Activated CD8-positive, alpha-beta T cell treated with anti-CD3 and anti-CD28 coated beads for 36 hours (primary cell): ENCODE measurements at regions not wholly inside any gene's neighbourhood (a gene's known extent, or its start where the extent isn't known, plus 50 kb on each side); places are given as distances from the start of the nearest gene placed in this dataset.
"Not testable (repeated sequence)": the region's sequence is repeated elsewhere in the genome, so short reads cannot be mapped to it uniquely, and the experiment has no call there.

Experiments used
- ATAC-seq: fragments of 200-7000 bp; cut with Tn5 transposase; one replicate; pipeline ENCODE4 v1.10.0; 2021; ENCODE audit warnings: mild to moderate bottlenecking, moderate library complexity
- CTCF ChIA-PET: fragments of 350-600 bp; sonication (Branson Sonifier 250); formaldehyde crosslinking; loops from one replicate; lab custom pipeline; 2021; ENCODE audit warnings: antibody characterized with exemption; lab: Charles Lee
- POLR2A ChIA-PET: fragments of 350-600 bp; sonication (Branson Sonifier 250); formaldehyde crosslinking; loops from one replicate; lab custom pipeline; 2021; ENCODE audit warnings: antibody characterized with exemption; lab: Charles Lee
- DNase-seq: peaks from one replicate; pipeline ENCODE4 v3.0.0-alpha.2; 2020
- H3K27ac Mint-ChIP-seq: one replicate; pipeline ENCODE4 v1.8.0; 2021; ENCODE audit warnings: mild to moderate bottlenecking, mixed read lengths
- H3K27me3 Mint-ChIP-seq: one replicate; pipeline ENCODE4 v1.8.0; 2021; ENCODE audit warnings: mixed read lengths
- H3K36me3 Mint-ChIP-seq: one replicate; pipeline ENCODE4 v1.8.0; 2021; ENCODE audit warnings: low read depth, mixed read lengths
- H3K4me1 Mint-ChIP-seq: one replicate; pipeline ENCODE4 v1.8.0; 2021; ENCODE audit warnings: low read depth, mixed read lengths
- H3K4me3 Mint-ChIP-seq: one replicate; pipeline ENCODE4 v1.8.0; 2021; ENCODE audit warnings: mild to moderate bottlenecking, moderate library complexity, mixed read lengths
- H3K9me3 Mint-ChIP-seq: one replicate; pipeline ENCODE4 v1.8.0; 2021; ENCODE audit warnings: mixed read lengths
- intact Hi-C: fragments of 100-400 bp; cut with micrococcal nuclease; formaldehyde crosslinking; loops from one replicate; pipeline ENCODE4 v1.10.0; 2022
- TF ChIP-seq, protein P1 (sequence below): fragments of 200-600 bp; IDR thresholded peaks from one replicate; pipeline ENCODE4 v1.8.0; 2022; ENCODE audit warnings: antibody characterized with exemption, mild to moderate bottlenecking

DNA sequence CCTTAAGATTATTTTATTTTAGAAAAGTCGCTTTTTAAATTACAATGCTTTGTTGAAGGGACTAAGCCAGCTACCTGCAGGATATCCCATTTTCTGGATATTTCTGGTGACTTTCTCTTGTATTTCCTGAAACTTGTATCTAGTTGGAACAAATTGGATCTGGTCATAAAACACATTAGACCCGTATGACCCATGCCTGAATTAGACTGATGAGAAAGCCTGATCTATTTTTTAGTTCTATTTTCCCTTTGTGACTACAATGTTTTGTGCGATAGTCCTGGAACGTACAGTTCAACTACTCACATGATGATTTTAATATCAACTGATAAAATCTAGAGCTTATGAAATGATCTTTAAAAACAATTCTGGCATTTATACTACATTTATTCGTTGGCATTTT, 151.8 kb downstream of the RHOU start:
- TF ChIP-seq, protein P1, sequence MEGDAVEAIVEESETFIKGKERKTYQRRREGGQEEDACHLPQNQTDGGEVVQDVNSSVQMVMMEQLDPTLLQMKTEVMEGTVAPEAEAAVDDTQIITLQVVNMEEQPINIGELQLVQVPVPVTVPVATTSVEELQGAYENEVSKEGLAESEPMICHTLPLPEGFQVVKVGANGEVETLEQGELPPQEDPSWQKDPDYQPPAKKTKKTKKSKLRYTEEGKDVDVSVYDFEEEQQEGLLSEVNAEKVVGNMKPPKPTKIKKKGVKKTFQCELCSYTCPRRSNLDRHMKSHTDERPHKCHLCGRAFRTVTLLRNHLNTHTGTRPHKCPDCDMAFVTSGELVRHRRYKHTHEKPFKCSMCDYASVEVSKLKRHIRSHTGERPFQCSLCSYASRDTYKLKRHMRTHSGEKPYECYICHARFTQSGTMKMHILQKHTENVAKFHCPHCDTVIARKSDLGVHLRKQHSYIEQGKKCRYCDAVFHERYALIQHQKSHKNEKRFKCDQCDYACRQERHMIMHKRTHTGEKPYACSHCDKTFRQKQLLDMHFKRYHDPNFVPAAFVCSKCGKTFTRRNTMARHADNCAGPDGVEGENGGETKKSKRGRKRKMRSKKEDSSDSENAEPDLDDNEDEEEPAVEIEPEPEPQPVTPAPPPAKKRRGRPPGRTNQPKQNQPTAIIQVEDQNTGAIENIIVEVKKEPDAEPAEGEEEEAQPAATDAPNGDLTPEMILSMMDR, result no peak
- Mint-ChIP-seq H3K4me3 (no peak overlapping the region), H3K27me3 (no peaks in the 10 kb centered on the region), H3K4me1 (peaks cover 21% of the 10 kb centered on the region), H3K36me3 (no peaks in the 10 kb centered on the region), H3K9me3 (no peaks in the 10 kb centered on the region), H3K27ac (no peak overlapping the region)
- POLR2A ChIA-PET, result no interaction called here
- CTCF ChIA-PET, result no interaction called here
- no peak for DNase-seq
- intact Hi-C loops, result no loop called here
- ATAC-seq, result no peak

DNA sequence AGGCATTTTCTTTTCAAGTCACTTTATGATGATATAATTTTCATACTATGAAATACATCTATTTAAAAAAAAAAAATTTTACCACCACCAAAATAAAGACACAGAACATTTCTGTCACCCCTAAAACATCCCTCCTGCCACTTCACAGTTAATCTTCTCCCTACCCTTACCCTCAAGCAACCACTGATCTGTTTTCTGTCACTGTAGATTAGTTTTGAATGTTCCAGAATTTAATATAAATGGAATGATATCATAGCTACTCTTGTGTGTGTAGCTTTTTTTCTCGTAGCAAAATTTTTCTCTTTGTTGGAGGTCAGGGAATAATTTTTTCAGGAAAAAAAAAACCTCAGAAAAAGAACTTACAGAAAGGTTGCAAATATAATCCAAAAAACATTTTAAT, 152.7 kb downstream of the RHOU start:
- POLR2A ChIA-PET, result no interaction called here
- TF ChIP-seq, protein P1, result no peak
- ATAC-seq (no peak), DNase-seq (no peak)
- Mint-ChIP-seq H3K9me3 (no peaks in the 10 kb centered on the region), H3K4me3 (no peak overlapping the region), H3K36me3 (no peaks in the 10 kb centered on the region), H3K4me1 (peaks cover 21% of the 10 kb centered on the region), H3K27ac (no peak overlapping the region), H3K27me3 (no peaks in the 10 kb centered on the region)
- intact Hi-C loops, result no loop called here
- CTCF ChIA-PET, result no interaction called here

DNA sequence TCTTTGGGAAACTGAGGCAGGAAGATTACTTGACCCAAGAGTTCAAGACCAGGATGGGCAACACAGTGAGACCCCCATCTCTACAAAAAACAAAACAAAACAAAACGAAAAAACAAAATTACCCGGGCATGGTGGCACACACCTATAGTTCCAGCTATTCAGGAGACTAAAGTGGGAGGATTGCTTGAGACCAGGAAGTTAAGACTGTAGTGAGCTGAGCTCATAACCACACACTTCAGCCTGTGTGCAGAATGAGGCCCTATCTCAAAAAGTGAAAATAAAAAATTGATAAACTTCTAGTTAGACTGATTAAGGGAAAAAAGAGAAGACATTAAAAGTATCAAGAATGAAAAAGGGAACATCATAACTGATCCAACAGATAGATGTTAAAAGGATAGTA, 154.0 kb downstream of the RHOU start:
- H3K9me3 Mint-ChIP-seq, result no peaks in the 10 kb centered on the region
- TF ChIP-seq, protein P1, result no peak

DNA sequence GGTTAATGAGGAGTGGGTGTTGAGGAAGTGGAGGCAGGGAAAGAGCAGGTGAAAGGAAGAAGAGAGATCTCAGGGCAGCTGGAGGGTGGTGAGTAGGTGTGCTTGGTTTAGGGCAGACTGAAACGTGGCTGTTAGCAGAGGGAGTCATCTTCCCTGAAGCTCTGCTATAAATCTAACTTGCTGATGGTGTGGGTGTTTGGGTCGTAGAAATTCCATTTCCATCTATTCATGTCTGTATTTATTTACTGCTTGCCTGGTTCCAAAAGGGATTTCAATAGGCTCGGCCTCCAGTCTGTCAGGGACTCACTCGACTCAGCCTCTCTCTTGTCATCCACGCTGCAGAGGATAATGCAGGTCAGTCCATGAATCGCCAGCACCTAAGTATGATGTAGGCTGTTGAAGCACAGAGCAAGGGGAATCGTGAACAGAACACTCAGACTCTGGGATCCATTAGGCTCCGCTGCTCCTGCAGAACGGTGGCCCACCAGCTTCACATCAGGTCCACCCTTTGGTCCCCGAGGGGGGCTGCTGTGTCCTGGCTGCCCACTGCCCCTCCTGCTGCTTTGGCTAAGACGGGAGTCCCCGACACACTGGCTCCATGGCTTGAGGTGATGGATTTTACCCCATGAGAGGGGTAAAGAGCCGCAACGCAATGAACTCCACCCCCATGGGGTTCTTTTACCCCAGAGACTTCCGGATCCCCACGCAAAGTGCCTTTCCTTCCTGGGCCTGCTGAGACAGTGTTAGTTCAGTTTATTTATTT, 156.2 kb downstream of the RHOU start:
- Mint-ChIP-seq H3K4me3 (no peak overlapping the region), H3K36me3 (no peaks in the 10 kb centered on the region), H3K27me3 (no peaks in the 10 kb centered on the region), H3K9me3 (no peaks in the 10 kb centered on the region), H3K4me1 (peaks cover 21% of the 10 kb centered on the region), H3K27ac (no peak overlapping the region)
- DNase-seq (no peak), ATAC-seq (no peak)
- intact Hi-C loops, result no loop called here
- CTCF ChIA-PET, result interaction anchor here (1.6 kb wide), 1 partner anchor 337 kb away, joined by 5 read pairs; no protein-coding TSS in a partner anchor
- TF ChIP-seq, protein P1, result no peak
- POLR2A ChIA-PET, result interaction anchor here (1.2 kb wide), 1 partner anchor 43 kb away, joined by 3 read pairs; no protein-coding TSS in a partner anchor

More for the DNA sequence above, 154.0 kb downstream of the RHOU start:
- no peak for ATAC-seq
- no peak for DNase-seq
- H3K4me1 Mint-ChIP-seq, result peaks cover 21% of the 10 kb centered on the region
- H3K4me3 Mint-ChIP-seq, result no peak overlapping the region
- H3K27ac Mint-ChIP-seq, result no peak overlapping the region
- no peaks in the 10 kb centered on the region for H3K27me3 Mint-ChIP-seq
- POLR2A ChIA-PET, result no interaction called here
- CTCF ChIA-PET, result no interaction called here
- H3K36me3 Mint-ChIP-seq, result no peaks in the 10 kb centered on the region
- intact Hi-C loops, result no loop called here

DNA sequence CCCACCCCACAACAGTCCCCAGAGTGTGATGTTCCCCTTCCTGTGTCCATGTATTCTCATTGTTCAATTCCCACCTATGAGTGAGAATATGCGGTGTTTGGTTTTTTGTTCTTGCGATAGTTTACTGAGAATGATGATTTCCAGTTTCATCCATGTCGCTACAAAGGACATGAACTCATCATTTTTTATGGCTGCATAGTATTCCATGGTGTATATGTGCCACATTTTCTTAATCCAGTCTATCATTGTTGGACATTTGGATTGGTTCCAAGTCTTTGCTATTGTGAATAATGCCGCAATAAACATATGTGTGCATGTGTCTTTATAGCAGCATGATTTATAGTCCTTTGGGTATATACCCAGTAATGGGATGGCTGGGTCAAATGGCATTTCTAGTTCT, 156.9 kb downstream of the RHOU start:
- H3K9me3 Mint-ChIP-seq, DNase-seq, intact Hi-C loops, H3K4me3 Mint-ChIP-seq, POLR2A ChIA-PET, H3K27ac Mint-ChIP-seq, ATAC-seq, CTCF ChIA-PET, H3K27me3 Mint-ChIP-seq, H3K36me3 Mint-ChIP-seq: not testable (repeated sequence)
- peaks cover 21% of the 10 kb centered on the region for H3K4me1 Mint-ChIP-seq
